Epidermal melanocyte (primary cell): ENCODE measurements at regions not wholly inside any gene's neighbourhood (a gene's known extent, or its start where the extent isn't known, plus 50 kb on each side); places are given as distances from the start of the nearest gene placed in this dataset.

Experiments
- DNase-seq: peaks from one replicate; pipeline ENCODE4 v3.0.0; 2011; ENCODE audit warnings: low spot score; ENCODE audit not compliant: insufficient read length

DNA sequence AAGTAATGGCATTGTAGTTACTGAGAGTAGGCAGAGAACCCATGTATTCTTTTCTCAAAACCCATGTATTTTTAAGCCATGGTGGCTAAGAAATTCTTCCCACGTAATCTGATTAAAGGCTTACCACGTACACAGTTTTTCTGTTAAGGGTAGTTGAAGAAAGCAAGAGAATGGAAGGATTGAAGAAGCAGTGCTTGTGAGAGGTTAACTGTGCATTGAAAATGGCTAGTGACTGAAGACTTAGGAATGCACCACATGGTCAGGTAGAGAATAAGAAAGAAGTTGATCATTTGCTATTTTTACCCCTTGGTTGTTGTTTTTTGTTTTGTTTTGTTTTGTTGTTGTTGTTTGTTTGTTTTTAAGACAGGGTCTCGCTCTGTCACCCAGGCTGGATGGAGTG is 178.9 kb upstream of the SNX7 start:
- DNase-seq: no peak

DNA sequence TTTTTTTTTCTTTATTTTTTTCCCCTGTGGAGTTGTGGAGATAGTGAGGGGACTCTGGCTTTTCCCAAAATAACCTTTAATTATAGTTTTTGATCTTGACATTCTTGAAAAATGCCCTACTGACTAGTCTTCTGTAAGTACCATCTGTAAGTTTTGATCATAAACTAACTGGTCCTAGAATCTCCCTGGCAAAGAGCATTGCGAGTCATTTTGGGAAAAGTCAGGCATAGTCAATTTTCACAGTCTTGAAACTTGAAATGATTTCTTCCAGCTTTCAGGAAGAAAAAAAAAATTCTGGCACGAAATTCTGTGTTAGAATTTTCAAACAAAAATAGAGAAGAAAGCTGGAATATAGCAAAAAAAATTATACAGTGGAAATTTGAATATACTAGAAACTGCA is 181.2 kb upstream of the SNX7 start:
- DNase-seq: no peak

DNA sequence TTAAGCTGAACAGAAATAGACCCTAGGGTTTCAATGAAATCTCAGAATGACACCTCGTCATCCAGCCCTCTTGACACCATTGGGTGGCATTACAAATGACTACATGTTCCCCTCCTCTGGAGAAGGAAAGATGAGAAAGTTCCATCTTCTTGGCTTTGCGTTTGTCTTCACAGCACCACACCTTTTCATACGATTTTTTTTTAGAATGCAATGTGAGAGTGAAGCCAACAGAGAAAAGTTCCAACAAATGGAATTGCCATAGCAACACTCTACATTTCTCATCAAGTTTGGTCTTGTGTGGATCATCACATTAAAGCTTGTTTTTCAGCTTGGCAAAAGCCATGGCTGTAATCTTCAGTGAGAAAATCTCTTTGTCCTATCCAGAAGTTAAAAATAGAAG is 183.4 kb upstream of the SNX7 start:
- DNase-seq: no peak

DNA sequence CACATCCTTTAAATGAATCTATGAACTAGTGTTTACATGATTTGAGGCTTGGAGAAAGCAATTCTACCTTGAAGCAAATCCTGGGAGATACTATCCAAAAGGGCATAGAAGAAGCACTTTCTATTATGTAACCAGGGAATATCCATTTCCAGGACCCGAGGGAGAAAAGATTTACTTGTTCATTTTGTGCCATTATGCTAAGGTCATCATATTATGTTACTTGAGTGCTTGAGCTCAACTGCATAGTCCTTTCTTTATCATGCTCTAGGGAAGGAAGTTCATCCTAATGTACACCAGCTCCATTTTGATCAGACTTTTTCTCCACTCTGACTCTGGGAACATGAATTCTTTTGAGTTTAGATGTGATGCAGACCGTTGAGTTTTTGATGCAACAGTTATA is 188.6 kb upstream of the SNX7 start:
- DNase-seq: no peak

DNA sequence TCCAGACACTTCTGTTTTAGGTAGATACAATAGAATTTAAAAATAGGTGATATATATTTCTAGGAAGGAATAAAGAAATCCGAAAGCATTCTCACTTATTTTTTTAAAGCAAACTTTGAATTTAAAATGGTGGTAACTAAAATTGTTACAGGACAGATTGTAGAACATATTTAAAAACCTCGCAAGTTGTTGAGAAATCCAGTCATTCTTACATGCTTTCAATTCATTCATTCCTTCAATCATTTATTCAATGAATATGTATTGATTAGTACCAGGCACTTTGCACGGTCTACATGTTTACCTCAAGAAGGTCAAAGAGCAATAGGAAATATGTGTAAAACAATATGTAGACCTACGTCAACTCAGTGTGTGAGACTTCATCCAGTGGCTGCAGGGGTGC is 189.9 kb upstream of the SNX7 start:
- DNase-seq: no peak

DNA sequence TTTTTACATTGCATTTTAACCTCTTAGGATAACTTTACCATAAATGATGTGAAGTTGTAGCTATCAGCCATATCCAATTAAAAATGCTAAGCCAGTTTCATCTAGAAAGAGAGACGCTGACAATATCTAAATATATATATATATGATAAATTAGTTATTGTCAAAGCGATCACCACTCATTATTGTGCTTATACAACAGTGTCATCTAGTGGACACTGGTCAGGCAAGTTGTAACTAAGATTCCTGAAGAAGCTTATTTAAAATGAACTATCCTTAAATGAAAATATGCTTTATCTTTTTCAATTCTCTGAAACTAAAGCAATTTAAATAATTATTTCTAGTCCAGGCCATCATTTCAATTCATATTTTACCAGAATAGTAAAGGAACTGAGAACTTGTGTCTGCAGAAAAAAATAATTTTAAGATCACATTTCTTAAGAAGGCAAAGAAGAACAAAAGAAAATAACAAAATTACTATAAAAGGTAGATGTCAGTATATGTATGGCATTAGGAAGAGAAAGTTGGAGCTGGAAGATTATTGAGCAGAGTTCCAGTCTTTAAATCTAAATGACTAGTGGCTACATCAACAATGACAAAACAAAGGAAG is 193.3 kb upstream of the SNX7 start:
- no peak for DNase-seq

DNA sequence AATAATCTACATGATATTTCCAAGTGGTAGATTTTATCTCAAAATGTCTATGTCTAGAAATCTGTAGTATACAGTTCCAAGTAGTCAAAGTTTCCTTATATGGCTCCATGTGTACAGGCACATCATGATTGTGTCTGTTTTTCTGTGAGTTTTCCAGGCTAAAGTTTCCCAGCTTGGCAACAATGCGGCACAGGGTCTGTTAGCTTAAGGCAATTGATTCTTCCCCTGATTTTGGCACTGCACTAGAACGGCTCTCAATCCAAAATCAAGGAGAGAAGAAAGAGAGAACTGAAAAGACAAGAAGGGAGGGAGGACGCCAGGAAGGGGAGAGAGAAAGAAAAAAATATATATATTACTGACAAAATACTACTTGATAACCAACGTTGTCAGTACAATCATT is 193.9 kb upstream of the SNX7 start:
- DNase-seq: no peak

DNA sequence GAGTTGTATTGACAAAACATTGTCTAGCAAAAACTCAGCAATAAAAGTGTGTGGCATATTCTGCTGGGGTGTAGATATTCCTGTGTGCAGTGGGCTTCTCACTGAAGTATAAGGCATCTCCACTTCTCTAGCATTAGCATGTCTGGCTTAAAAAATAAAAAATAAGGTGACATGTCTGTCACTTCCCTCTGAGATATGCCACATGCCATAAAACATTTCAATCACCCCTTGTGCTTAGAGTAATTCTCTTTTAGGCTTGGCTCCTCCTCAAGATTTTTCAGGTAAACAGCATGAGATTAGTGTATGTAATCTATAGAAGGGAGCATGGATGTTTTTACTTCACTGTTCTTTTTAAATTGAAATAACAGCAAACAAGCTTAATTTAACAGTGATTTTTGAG is 194.4 kb upstream of the SNX7 start:
- no peak for DNase-seq

DNA sequence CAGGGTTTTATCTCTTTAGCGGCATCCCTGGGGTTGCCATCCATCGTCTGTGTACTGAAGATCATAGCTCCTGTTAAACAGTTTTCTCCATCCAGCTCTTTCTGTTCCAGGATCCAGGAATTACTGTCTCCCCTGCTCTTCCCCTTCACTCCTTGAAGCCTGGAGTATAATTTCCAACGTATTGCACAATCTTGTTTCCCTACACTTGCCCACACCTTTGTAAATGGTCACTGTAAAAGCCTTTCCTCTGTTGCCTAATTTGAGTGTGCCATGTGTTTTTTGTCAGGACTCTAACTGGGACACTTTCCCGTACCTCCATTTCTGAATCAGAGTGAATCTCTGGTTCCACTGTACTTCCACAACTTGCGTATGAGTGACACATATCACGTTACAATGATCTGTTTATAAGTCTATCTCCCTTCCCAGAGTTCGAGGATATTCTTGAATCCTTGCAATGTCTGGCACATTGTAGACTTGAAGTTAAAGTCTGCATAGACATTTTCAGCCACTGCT is 199.6 kb upstream of the SNX7 start:
- no peak for DNase-seq

DNA sequence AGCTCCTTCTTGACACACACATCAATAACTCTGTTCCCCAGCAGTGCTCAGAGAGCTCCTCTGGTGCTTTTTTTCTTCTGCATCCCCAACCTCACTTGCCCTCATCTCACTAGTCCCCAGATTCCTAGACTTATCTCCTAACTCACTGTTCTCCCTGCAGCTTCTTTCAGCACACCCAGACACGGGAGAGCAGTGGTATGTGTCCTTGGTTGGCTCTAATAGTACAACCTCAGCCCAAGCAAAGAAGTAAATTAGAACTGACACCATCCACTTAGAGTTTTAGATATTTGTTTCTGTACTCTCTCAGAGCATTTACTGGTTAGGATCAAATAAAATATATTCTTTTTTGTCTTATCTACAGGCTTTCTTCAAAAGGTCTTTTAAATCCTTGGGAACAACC is 201.4 kb upstream of the SNX7 start:
- DNase-seq: no peak

DNA sequence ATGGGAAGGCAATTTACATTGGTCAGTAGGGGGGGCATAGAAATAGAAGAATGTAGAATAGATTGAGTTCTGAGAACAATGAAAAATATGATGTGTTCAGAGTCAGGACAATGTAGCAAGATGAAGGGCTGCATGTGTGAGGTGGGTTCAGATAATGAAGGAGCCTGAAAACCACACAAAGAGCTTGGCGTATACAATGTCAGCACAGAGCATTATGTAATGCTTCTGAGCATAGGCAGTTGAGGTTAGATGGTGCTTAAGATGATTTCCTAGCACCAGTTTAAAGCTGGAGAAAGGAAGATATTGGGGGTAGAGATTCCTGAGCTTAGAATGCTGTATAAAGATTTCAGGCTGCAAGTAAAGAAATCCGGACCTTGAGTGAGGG is 202.0 kb upstream of the SNX7 start:
- no peak for DNase-seq

DNA sequence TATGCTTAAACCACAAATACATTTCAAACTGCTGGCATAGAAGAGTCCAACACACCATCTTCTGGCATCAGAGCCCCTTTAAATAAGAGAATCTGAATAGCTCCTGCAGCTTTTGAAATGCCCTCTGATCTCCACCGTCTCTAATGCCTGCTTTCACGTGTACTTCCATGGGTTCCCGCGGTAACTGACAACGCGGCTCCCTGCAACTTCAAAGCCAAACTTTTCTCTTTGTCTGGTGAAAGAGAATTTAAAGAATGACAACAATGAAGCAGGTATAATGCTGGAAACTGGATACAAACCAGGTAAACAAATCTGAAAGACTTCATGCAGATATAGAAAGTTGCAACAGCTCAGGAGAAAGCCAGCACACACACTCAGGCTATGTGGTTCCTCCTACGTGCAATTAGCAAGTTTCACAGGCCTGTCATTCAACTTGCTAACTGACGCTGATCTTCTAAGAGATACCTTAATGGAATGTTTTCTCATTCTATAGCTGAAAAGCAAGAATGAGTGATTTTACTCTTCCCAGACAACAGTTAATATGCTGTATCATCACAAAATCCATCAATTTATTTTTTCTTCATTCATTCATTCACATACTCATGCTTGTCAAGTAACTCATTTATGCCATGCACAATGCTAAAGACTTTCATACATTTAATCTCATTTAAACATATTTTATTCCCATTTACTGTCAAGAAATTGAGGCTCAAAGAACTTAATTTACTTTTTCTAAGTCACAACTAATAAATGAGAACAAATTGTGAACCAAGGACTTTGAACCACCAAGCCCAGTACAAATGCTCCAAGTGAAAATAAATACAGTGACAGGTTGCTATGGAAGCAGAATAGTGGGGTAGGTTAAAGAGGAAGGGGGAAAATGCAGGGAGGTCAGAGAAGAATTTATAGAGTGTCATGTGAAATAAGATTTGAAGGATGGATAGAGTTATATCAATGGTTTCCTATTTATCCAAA is 202.7 kb upstream of the SNX7 start:
- DNase-seq: no peak

DNA sequence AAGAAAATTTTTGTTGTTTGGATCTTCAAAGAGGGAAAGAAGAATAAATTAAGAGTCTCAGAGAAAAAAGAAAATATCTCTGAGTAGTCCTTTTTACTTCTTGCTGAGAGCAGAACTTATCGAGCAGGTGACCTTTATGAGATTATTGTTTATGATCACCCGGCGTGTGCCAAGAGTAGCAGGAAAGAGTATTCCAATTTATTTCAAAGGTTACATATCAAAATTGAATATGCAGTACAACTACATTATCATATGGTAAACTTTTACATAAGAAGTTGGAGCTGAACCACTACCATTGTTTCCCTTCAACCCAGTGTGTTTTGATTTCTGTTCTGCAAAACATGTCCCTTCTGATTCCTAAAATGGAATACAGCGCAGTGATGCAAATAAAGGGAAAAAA is 204.3 kb upstream of the SNX7 start:
- DNase-seq: no peak

DNA sequence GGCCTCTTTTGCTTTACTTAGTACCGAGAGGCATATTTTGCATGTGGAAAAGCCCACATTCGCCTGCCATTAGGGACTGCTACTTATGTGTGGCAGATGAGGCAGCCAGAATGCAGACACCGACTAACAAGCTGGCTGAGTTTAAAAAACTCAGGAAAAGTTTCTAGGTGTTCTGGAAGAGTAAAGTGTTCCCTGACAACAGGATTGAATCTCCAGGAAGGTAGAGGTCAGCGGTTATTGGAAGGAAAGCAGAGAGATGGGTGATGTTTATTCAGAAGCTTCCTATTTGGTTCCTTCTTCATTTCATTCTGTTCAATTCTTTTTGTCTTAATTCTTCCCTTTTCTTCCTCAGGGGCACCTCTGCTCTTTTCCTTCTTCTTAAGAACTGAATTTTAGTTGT is 206.9 kb upstream of the SNX7 start:
- no peak for DNase-seq

DNA sequence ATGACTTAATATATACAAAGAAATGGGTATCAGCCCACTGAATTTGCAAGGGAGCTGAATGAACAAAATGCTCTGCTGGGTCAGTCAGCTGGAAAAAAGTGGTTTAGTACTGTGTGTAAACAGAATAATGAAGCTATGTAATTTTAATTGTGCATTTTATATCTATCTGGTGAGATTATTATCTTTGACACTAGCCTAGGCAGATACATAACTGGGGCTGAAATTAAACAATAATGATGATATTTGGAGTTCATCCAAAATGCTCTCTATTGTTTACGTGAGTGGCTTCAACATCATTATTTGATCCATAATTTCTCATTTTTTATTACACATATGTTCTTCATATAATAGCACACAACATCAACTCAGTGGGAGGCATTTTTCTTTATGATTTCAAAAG is 208.5 kb upstream of the SNX7 start:
- DNase-seq: no peak

DNA sequence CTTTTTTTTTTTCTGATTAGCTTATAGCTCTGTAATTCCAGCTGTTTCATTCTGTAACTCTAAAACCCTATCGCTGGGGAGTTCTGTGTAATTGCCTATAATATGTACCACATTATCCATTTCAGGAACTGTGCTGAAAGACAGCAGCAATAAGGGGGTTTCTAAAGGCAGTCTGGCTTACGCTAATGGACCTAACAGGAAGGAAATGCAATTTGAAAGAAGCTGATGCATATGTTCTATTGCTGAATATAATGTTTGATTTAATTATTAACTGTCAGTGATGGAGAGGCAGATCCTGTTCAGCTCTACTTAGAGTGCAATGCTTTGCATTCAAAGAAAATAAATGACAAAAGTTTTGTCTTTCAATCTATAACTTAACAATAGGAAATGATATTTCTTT is 209.4 kb upstream of the SNX7 start:
- no peak for DNase-seq

DNA sequence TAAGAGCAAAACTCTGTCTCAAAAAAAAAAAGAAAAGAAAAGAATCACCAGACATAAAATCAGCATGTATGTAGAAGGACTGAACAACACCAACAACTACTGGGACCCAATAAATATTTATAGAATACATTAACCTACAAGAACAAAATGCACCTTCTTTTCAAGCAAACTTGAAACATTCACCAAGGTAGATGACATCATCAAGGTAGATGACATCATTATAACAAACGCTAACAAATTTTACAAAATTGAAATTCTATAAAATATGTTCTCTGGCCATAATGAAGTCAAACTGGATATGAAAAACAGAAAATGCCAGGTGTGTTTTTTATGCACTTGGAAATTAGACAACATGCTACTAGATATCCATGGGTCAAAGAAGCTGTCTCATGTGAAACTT is 220.2 kb upstream of the SNX7 start:
- no peak for DNase-seq

DNA sequence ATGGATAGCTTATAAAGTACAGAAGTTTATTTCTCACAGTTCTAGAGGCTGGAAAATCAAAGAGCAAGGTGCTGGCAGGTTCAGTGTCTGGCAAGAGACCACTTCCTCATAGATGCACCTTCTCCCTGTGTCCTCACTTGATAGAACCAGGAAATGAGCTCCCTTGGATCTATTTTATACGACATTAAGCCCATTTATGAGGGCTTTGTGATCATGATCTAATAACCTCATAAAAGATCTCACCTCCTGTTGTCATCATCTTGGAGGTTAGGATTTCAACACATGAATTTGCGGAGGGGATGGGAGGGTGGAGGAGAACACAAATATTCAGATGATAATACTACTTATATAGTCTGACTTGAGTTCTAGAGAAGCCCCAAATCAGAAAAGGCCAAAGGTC is 222.1 kb upstream of the SNX7 start:
- no peak for DNase-seq

DNA sequence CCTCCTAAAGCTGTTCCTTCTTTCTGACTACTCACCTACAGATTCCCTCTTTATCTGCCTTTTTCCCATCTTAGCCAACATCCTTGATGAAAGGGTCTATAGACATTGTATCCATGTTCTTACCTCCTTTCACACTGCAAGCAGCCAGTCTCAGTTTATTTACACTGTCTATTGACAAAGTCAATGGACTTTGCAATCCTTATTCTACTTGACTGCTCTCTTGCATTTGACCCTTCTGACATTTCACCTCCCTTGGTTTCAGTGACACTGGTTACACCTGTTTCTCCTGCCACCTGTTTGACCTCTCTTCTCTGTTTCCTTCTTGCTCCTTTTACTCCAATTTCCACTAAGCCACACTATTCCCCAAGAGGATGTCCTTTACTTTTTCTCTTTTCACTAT is 224.0 kb upstream of the SNX7 start:
- DNase-seq: no peak

DNA sequence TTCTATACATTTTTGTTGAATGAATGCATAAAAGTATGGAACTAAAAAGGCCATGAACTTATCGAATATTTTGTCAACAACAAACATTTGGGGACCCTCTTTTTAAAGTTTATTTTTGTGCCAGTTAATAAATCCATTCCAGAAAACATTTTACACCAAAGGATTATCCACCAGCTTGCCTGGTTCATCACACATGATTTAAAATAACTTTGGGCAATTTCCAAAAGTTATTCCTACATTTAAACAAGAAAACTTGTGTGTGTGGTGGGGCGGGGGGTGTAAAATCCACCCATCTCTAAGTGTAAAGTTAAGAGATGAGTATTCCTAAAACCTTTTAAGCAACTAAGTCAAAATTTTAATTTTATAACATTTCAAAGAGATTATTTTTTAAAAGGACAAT is 224.5 kb upstream of the SNX7 start:
- no peak for DNase-seq

DNA sequence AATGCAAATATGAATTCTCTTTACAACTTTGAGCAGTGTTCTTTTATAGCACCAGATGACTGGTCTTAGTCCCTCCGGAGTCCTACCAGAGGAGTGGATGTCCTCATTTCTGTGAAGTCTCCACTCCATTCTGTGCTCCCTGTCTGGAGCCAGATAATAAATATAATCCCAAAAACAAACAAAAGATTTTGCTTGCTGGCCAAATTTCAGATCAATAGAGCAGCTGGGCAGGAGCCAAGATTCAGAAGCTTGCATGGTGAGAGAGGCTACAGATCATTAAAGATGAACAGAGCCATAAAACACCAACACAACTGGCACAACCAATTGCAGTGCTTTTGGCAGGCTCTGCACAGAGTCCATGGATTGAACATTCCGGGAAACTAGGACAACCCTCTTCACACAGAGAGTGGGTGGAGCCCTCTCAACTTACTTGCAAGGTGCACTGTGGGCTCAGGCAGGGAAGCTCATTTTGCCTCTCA is 231.5 kb upstream of the SNX7 start:
- DNase-seq: no peak

DNA sequence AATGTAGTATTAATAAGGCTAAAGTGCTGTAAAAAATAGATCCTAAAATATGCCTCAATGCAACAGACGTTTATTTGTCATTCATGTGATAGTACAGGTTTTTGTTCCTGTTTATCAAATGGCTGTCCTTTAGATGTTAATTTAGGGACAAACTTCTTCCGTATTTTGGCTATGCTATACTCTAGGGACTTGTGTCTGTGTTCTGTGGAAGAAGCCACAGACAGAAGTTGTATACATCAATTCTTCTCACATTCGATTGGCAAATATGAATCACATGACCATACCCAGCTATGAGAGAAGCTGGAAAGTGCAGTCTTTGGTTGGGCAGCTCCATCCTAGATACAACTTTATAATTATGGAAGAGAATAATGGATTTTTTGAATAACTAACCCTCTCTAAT is 232.7 kb upstream of the SNX7 start:
- no peak for DNase-seq

DNA sequence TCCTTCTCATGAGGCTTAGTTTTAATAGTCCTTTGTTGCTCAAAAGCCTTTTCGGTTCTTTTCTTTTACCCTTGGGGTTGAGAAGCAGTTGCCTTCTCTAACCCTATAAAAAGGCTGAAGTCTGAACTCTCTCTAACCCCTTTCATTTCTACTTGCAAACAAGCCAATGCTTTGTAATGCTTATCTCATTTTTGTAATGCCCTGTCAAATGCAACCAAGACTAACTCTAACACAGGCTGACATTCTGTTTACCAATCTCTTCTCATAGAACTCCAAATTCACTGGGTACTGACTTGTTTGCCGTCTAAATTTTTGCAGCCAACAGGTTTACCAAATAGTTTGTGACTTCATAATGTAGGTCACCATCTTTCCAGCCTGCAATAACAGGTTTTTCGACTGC is 233.9 kb upstream of the SNX7 start:
- DNase-seq: no peak
